Sigmoid colon (tissue), 6 donors: ENCODE measurements at regions not wholly inside any gene's neighbourhood (a gene's known extent, or its start where the extent isn't known, plus 50 kb on each side); places are given as distances from the start of the nearest gene placed in this dataset.

Experiments
- DNase-seq: peaks from one replicate; pipeline ENCODE4 v3.0.0-alpha.2; 2019
- H3K27ac ChIP-seq, 4 donors: fragments of 200-600 bp; sonication (generic); one replicate each; pipeline ENCODE4 v1.5.1; 2016 to 2019; ENCODE audit warnings: mild to moderate bottlenecking in 1 of 4
- H3K27me3 ChIP-seq, 3 donors: fragments of 200-600 bp; sonication (generic); one replicate each; pipeline ENCODE4 v1.5.1; 2019; ENCODE audit warnings: mild to moderate bottlenecking in 1 of 3
- H3K36me3 ChIP-seq, 4 donors: fragments of 200-600 bp; sonication (generic); one replicate each; pipeline ENCODE4 v1.5.1; 2016 to 2019
- H3K4me1 ChIP-seq, 4 donors: fragments of 200-600 bp; sonication (generic); one replicate each; pipeline ENCODE4 v1.5.1; 2017 to 2019
- H3K4me3 ChIP-seq, 4 donors: fragments of 200-600 bp; sonication (generic); one replicate each; pipeline ENCODE4 v1.5.1; 2017 to 2019; ENCODE audit warnings: mild to moderate bottlenecking in 2 of 4, moderate library complexity in 1 of 4
- H3K9me3 ChIP-seq, 4 donors: fragments of 200-600 bp in 3 of 4; sonication (generic) in 3 of 4; one replicate each; pipeline versions ENCODE4 v1.5.1 to v1.6.1; 2013 to 2019
- CTCF ChIP-seq, 4 experiments: fragments of 450-650 bp in 3 of 4; fragments of 200-600 bp in 1 of 4; IDR thresholded peaks; one replicate each; pipeline ENCODE4 v1.5.1; 2016 to 2019; ENCODE audit warnings: antibody characterized with exemption in 4 of 4, mild to moderate bottlenecking in 3 of 4, moderate library complexity in 2 of 4
- EP300 ChIP-seq, 4 donors: sonication (generic); formaldehyde crosslinking; IDR thresholded peaks; one replicate each; pipeline ENCODE4 v1.6.1; 2017; ENCODE audit warnings: antibody characterized with exemption in 4 of 4
- POLR2A ChIP-seq, 2 donors: fragments of 450-650 bp; IDR thresholded peaks; one replicate each; pipeline ENCODE4 v1.6.1; 2016; ENCODE audit warnings: antibody characterized with exemption in 2 of 2, mild to moderate bottlenecking in 2 of 2, moderate library complexity in 2 of 2
- POLR2AphosphoS5 ChIP-seq, 4 donors: sonication (generic); formaldehyde crosslinking; IDR thresholded peaks; one replicate each; pipeline ENCODE4 v1.6.1; 2017; ENCODE audit warnings: antibody characterized with exemption in 4 of 4
- WGBS, 2 donors: extraction: QIAGEN DNeasy Blood & Tissue Kit; methylation state at CpG; one replicate each; pipeline ENCODE4 v1.1.7; 2013; 5-methylcytosine and 5-hydroxymethylcytosine counted together
- intact Hi-C: fragments of 100-400 bp; cut with DNase I; formaldehyde crosslinking; loops from one replicate; pipeline ENCODE4 v1.15.1; 2023
- donor health status: healthy with polysubstance abuse.
- donor health status: healthy.

GRCh38 chr3:193863657-193864357, 270.8 kb downstream of the OPA1 start:
- Histone ChIP-seq H3K36me3 (no peaks in the 10 kb centered on the region), H3K27me3 (no peaks in the 10 kb centered on the region), H3K4me1 (peaks cover 0 to 60% (median 48%) of the 10 kb centered on the region in 4 donors), H3K9me3 (no peaks in the 10 kb centered on the region), H3K4me3 (no peak overlapping the region), H3K27ac (peak overlapping the region; percentile 36 to 68 (median 62))
- DNase-seq: peak; percentile 75
- 87 to 92% methylated on average over 9 of the region's 9 CpGs for WGBS, 2 donors
- TF ChIP-seq CTCF (IDR thresholded peaks at IDR 0.05) (no peak), POLR2A (IDR thresholded peaks at IDR 0.05) (no peak), POLR2AphosphoS5 (IDR thresholded peaks at IDR 0.05) (peak in 3 of 4 donors; percentile 60 to 77 (median 65)), EP300 (IDR thresholded peaks at IDR 0.05) (peak in 3 of 4 donors; percentile 56 to 94 (median 70))
- intact Hi-C loops: no loop called here

- H3K36me3 ChIP-seq: no peaks in the 10 kb centered on the region
- no peak for TF ChIP-seq POLR2AphosphoS5 (IDR thresholded peaks at IDR 0.05)
- TF ChIP-seq POLR2A (IDR thresholded peaks at IDR 0.05): no peak
- no peak for TF ChIP-seq CTCF (IDR thresholded peaks at IDR 0.05)
- TF ChIP-seq EP300 (IDR thresholded peaks at IDR 0.05): no peak
- H3K9me3 ChIP-seq: no peaks in the 10 kb centered on the region
- intact Hi-C loops: no loop called here
- H3K4me3 ChIP-seq: no peak overlapping the region
- H3K4me1 ChIP-seq: peaks cover 0 to 65% (median 49%) of the 10 kb centered on the region in 4 donors
- no peak for DNase-seq
- no peaks in the 10 kb centered on the region for H3K27me3 ChIP-seq
- WGBS, 2 donors: 83 to 88% methylated on average over 1 of the region's 1 CpG
- peak overlapping the region in 3 of 4 donors; percentile 58 to 72 (median 63) for H3K27ac ChIP-seq
Observed at GRCh38 chr3:193865339-193865738, 270.6 kb upstream of the HES1 start.

GRCh38 chr3:193865896-193866480, 270.0 kb upstream of the HES1 start:
- TF ChIP-seq CTCF (IDR thresholded peaks at IDR 0.05) (no peak), EP300 (IDR thresholded peaks at IDR 0.05) (no peak), POLR2AphosphoS5 (IDR thresholded peaks at IDR 0.05) (no peak)
- no peaks in the 10 kb centered on the region for H3K36me3 ChIP-seq
- H3K27me3 ChIP-seq: no peaks in the 10 kb centered on the region
- H3K9me3 ChIP-seq: no peaks in the 10 kb centered on the region
- WGBS, 2 donors: 61 to 66% methylated on average over 4 of the region's 4 CpGs
- no peak overlapping the region for H3K4me3 ChIP-seq
- intact Hi-C loops: no loop called here
- no peak for DNase-seq
- H3K4me1 ChIP-seq: peaks cover 0 to 59% (median 46%) of the 10 kb centered on the region in 4 donors
- peak overlapping the region in 3 of 4 donors; percentile 58 to 72 (median 63) for H3K27ac ChIP-seq

- Histone ChIP-seq H3K4me1 (peaks cover 0 to 39% (median 32%) of the 10 kb centered on the region in 4 donors), H3K27me3 (no peaks in the 10 kb centered on the region), H3K27ac (no peak overlapping the region), H3K9me3 (no peaks in the 10 kb centered on the region), H3K4me3 (no peak overlapping the region), H3K36me3 (no peaks in the 10 kb centered on the region)
- no peak for TF ChIP-seq POLR2A (IDR thresholded peaks at IDR 0.05)
- no peak for TF ChIP-seq POLR2AphosphoS5 (IDR thresholded peaks at IDR 0.05)
- no peak for TF ChIP-seq EP300 (IDR thresholded peaks at IDR 0.05)
- TF ChIP-seq CTCF (IDR thresholded peaks at IDR 0.05): no peak
- WGBS, 2 donors: 84 to 95% methylated on average over 7 of the region's 7 CpGs
- intact Hi-C loops: no loop called here
- DNase-seq: no peak
Observed at GRCh38 chr3:193868590-193868989, 267.4 kb upstream of the HES1 start.
